Kidney glomerular epithelial cell (primary cell): ENCODE measurements at regions not wholly inside any gene's neighbourhood (a gene's known extent, or its start where the extent isn't known, plus 50 kb on each side); places are given as distances from the start of the nearest gene placed in this dataset.

ENCODE experiments used
- DNase-seq: peaks from one replicate; lab custom pipeline; 2025; lab: John Stamatoyannopoulos, UW

- no peak for DNase-seq
These were observed 451.2 kb downstream of the USP25 start for GRCh38 chr21:16181018-16181417.

- DNase-seq, result no peak
These were observed 456.0 kb downstream of the USP25 start for GRCh38 chr21:16185766-16186165.

- DNase-seq, result no peak
These were observed 457.0 kb downstream of the USP25 start for GRCh38 chr21:16186742-16187141.

- DNase-seq, result no peak
These were observed 458.0 kb downstream of the USP25 start for GRCh38 chr21:16187603-16188301.

GRCh38 chr21:16192902-16193301 is 463.1 kb downstream of the USP25 start:
- peak; percentile 10 for DNase-seq

- no peak for DNase-seq
These were observed 463.8 kb downstream of the USP25 start for GRCh38 chr21:16193496-16194094.

- DNase-seq, result peak; percentile 69
These were observed 464.5 kb downstream of the USP25 start for GRCh38 chr21:16194095-16194787.

GRCh38 chr21:16194788-16195537 is 465.2 kb downstream of the USP25 start:
- no peak for DNase-seq

- DNase-seq, result no peak
These were observed 465.7 kb downstream of the USP25 start for GRCh38 chr21:16195538-16195910.

- no peak for DNase-seq
These were observed 466.2 kb downstream of the USP25 start for GRCh38 chr21:16196001-16196400.

GRCh38 chr21:16198546-16198945 is 468.8 kb downstream of the USP25 start:
- DNase-seq, result no peak

GRCh38 chr21:16199539-16199938 is 469.8 kb downstream of the USP25 start:
- no peak for DNase-seq

- no peak for DNase-seq
These were observed 471.9 kb downstream of the USP25 start for GRCh38 chr21:16201718-16202117.

GRCh38 chr21:16205527-16205926 is 475.7 kb downstream of the USP25 start:
- DNase-seq, result no peak

- no peak for DNase-seq
These were observed 481.8 kb downstream of the USP25 start for GRCh38 chr21:16211339-16212303.

- no peak for DNase-seq
These were observed 483.7 kb downstream of the USP25 start for GRCh38 chr21:16213518-16213917.

- DNase-seq, result no peak
These were observed 485.4 kb downstream of the USP25 start for GRCh38 chr21:16215193-16215592.

- DNase-seq, result no peak
These were observed 485.9 kb downstream of the USP25 start for GRCh38 chr21:16215663-16216183.

GRCh38 chr21:16216288-16216962 is 486.6 kb downstream of the USP25 start:
- DNase-seq, result peak; percentile 1

- DNase-seq, result no peak
These were observed 489.0 kb downstream of the USP25 start for GRCh38 chr21:16218682-16219343.
